Mammary epithelial cell (primary cell): ENCODE measurements at regions not wholly inside any gene's neighbourhood (a gene's known extent, or its start where the extent isn't known, plus 50 kb on each side); places are given as distances from the start of the nearest gene placed in this dataset.

ENCODE experiments used
- CTCF ChIP-seq, 2 donors: IDR thresholded peaks in 1 of 2; conservative IDR thresholded peaks in 1 of 2; 2 replicates each; pipeline ENCODE4 v1.5.1; 2011 to 2012; ENCODE audit warnings: inconsistent platforms in 2 of 2, low read length in 2 of 2, mild to moderate bottlenecking in 2 of 2, control low read depth in 1 of 2, low read depth in 1 of 2; ENCODE audit not compliant: insufficient read depth in 1 of 2; ENCODE audit errors: extremely low read depth in 1 of 2
- EZH2 ChIP-seq: IDR thresholded peaks from 2 replicates; pipeline ENCODE4 v1.6.1; 2012; ENCODE audit warnings: low read length, inconsistent platforms, borderline replicate concordance

DNA sequence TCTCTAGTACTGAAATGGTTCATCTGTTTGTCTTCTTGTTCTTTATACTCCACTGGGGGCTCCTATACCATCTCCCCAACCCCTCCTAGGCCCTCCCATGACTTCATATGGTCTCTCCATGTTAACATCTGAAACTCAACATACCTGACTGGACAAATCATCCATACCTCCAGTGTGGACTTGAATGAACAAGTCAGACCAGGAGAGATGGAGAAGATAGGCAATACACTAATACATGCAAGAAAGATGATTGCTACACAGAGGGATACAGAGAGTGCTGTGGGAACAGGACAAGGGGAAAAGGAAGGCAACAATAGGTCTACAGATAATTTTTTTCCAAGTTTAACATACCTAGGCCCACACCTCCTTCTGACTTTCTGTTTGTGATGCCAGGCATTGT, 175.1 kb downstream of the FHIP1A start:
- TF ChIP-seq CTCF (conservative IDR thresholded peaks at IDR 0.05 in 1 of 2, IDR thresholded peaks at IDR 0.05 in 1 of 2; ENCODE audit: extremely low read depth in 1 of 2, insufficient read depth in 1 of 2, low read depth in 1 of 2, low read length in 2 of 2) = no peak
- TF ChIP-seq EZH2 = no peak
